Stimulated activated CD4-positive, alpha-beta T cell treated with anti-CD3 and anti-CD28 coated beads, Interleukin-15, amount 100 ng/mL, for 24 hours (primary cell): ENCODE measurements at regions not wholly inside any gene's neighbourhood (a gene's known extent, or its start where the extent isn't known, plus 50 kb on each side); places are given as distances from the start of the nearest gene placed in this dataset.
"Not testable (repeated sequence)": the region's sequence is repeated elsewhere in the genome, so short reads cannot be mapped to it uniquely, and the experiment has no call there.

Experiments used
- DNase-seq: peaks from one replicate; pipeline ENCODE4 v3.0.0-alpha.2; 2020

GRCh38 chr4:188767496-188767895 is 628.3 kb downstream of the TRIML1 start:
- no peak for DNase-seq

- DNase-seq, result no peak
These were observed 639.7 kb downstream of the TRIML1 start for GRCh38 chr4:188778905-188779304.

- no peak for DNase-seq
These were observed 640.3 kb downstream of the TRIML1 start for GRCh38 chr4:188779581-188779980.

- DNase-seq, result no peak
These were observed 640.8 kb downstream of the TRIML1 start for GRCh38 chr4:188780028-188780427.

GRCh38 chr4:188780686-188781085 is 641.4 kb downstream of the TRIML1 start:
- no peak for DNase-seq

GRCh38 chr4:188781655-188782054 is 642.4 kb downstream of the TRIML1 start:
- DNase-seq, result no peak

DNA sequence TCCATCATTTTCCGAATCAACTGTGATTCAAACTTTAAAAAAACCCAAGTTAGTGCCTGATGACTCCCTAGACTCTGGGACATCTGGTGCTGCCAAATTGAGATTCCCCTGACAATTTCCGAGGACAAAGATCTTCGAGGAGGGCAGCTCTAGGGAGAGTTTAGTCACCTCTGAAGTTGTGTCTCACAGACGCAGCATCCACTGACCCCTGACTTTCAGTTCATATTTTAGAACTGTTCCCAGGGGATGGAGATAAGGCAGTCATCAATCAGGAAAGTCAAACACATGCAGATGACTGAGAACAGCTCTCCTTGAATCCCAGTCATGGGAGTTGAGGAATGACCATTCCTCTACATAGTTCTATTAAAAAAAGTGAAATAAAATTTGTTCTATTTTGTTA is 643.9 kb downstream of the TRIML1 start:
- no peak for DNase-seq

DNA sequence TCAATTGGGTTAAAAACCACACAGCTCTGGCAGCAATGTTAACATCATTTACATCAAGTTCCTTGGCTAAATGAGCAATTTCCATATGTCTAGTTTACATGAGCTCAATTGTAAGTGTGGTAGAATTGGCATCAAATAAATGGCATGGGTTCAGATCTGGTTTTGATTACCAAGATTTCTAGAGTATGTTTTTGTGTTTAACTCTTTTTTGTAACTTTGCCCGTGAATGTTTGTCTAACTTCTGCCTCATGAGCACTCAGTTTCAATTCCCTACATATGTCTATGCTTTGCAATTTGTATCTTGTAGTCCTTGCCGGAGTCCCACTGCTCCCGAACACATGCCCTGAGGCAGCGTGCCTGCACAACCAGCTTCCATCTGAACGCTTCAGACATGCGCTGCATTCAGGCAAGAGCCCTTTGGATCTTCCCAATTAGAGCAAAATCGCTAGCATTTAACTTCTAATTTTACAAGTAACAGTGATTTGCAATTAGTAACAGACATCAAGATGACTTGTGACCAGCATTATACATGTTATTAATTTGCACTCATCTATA is 644.4 kb downstream of the TRIML1 start:
- DNase-seq, result no peak

DNA sequence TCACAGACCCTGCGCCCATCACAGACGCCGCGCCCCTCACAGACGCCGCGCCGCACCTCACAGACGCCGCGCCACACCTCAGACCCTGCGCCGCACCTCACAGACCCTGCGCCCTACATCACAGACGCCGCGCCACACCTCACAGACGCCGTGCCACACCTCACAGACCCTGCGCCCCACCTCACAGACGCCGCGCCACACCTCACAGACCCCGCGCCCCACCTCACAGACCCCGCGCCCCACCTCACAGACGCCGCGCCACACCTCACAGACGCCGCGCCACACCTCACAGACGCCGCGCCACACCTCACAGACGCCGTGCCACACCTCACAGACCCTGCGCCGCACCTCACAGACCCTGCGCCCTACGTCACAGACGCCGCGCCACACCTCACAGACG is 657.4 kb downstream of the TRIML1 start:
- not testable (repeated sequence) for DNase-seq

- DNase-seq, result not testable (repeated sequence)
These were observed 657.8 kb downstream of the TRIML1 start for GRCh38 chr4:188797011-188797410.

GRCh38 chr4:188804861-188805260 is 665.6 kb downstream of the TRIML1 start:
- no peak for DNase-seq

GRCh38 chr4:188811121-188811520 is 671.9 kb downstream of the TRIML1 start:
- no peak for DNase-seq

DNA sequence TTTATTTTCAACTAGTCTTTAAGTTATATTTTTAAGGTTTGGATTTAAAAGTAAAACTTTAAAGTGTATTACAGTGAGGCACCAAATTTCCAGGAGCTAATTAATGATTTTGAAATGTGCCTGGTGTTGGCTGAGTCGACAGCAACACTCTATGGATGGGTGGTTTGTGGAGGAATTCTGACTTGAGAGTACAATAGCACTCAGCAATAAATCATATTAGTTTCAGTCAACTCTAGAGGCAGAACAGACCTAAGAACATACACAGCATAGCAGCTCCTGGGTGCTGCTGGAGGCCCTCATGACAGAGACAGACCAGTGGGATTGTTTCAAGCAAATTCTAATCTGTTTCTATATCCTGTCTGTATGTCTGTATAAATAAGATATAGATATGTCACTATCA is 673.4 kb downstream of the TRIML1 start:
- DNase-seq, result no peak

DNA sequence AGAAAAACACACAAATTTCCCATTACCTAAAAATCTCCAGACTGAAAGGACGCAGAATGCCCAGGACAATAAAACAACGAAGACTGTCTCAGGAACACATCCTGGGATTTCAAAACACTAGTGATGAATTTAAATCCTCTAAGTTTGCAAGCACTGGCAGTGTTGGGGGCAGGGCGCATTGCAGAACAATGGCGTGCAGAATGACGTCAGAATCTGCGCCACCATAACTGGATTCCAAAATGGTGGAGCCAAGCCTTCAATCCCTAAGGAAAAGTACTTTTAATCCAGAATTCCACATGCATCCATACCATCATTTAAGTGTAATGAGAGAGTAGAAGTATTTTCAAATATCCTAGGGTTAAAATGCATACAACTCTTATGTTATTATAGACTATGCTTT is 679.1 kb downstream of the TRIML1 start:
- no peak for DNase-seq

DNA sequence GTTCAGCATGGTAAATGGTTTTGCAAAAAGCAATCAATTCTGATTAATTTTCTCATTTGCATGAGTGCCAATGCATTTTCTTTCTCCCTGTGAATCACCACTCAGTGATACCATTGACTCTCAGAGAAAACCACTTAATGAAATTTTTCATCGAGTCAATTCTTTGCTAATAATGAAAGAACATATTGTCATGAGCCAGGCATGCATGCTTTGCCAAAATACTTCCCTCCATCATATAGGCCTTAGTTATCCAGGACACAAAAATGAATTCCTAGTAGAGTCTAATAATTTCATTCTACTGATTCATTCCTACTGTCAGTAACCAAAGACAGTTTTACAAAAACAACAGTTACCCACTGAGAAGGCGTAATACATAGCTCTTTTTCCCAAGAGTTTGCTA is 680.0 kb downstream of the TRIML1 start:
- DNase-seq, result no peak

DNA sequence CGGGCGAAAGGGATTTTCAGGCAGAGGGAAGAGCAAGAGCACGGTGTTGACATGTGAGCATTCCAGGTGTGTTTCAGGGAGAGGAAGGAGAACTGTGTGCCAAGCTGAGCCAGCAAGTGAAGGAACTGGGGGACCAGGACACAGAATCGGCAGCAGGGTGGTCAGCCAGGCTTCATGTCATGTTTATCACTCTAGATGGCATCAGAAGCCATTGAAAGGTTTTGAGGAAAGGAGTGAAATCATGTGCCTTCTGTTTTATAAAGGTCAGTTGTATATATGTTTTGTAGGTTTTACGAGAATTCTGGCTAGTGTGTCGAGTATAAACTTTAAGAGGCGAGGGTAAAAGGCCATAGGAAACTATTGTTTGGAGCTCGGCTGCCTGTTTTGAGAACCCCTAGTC is 682.3 kb downstream of the TRIML1 start:
- DNase-seq, result no peak

- DNase-seq, result no peak
These were observed 683.5 kb downstream of the TRIML1 start for GRCh38 chr4:188822698-188823097.

DNA sequence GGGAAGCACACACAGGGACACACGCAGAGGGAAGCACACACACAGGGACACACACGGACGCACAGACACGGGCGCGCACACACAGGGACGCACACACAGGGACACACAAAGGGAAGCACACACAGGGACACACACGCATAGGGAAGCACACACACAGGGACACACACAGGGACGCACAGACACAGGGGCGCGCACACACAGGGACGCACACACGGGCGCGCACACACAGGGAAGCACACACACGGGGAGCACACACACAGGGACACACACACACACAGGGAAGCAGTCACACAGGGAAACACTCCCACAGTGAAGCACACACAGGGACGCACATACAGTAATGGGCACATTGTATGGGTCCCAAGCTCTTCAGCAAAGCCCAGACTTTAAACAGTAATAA is 685.3 kb downstream of the TRIML1 start:
- DNase-seq, result no peak

DNA sequence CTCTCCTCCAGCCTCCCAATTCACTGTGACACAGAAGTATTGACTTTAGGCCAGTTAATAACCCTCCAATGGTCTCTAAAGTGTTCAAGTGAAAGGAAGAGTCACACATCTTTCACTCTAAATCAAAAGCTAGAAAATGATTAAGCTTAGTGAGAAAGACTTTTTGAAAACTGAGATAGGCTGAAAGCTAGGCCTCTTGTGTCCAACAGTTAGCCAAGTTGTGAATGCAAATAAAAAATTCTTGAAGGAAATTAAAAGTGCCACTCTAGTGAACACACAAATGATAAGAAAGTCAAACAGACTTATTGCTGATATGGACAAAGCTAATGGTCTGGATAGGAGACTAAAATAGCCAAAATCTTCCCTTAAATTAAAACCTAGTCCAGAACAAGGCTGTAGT is 687.2 kb downstream of the TRIML1 start:
- no peak for DNase-seq

DNA sequence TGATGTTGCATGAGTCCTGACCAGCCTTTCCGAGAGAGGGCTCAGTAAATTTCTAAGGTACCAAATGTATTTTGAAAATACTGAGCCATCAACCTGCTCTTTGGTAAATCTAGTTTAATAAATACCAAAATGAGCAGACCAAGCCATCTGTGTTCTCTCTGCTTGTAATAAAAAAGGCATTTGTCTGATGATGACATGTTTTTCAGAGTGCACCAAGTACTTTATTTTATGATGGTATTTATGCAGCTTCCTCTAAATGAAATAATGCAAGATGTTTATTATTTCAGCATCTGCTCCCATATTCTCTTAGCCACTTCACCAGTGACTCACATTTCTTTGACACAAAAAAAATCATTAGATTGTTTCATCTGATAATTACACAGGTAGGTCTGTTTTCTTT is 700.5 kb downstream of the TRIML1 start:
- no peak for DNase-seq

- no peak for DNase-seq
These were observed 702.3 kb downstream of the TRIML1 start for GRCh38 chr4:188841523-188841922.

DNA sequence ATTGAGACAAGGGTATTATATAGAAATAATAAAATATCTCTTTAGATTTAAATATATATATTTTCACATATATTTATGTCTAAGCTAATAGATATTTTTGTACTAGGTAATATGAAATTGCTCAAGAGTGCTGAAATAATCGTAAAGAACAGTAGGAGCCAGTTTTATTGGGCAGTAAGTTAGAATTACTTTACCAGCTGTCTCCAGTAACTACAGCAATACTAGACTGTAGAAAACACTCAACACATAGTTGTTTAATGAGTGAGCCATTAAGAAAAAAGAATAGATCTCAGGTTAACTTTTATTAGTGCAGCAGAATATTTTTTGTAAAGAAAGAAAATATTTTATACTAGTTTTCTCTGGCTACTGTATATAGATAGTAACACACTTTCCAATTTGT is 715.2 kb downstream of the TRIML1 start:
- DNase-seq, result no peak

DNA sequence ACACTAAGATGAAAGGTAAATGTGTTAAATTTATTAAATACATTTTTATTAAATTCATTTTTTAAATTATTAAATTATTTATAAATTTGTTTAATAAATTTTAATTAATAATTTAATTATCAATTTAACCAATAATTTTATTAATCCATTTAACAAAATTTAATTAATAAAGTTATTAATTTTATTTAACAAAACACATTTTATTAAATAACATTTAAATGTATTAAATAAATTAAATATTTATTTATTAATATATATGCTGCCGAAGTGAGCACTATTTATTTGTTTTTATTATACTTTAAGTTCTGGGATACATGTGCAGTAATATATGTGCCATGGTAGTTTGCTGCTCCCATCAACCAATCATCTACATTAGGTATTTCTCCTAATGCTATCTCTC is 719.5 kb downstream of the TRIML1 start:
- no peak for DNase-seq

DNA sequence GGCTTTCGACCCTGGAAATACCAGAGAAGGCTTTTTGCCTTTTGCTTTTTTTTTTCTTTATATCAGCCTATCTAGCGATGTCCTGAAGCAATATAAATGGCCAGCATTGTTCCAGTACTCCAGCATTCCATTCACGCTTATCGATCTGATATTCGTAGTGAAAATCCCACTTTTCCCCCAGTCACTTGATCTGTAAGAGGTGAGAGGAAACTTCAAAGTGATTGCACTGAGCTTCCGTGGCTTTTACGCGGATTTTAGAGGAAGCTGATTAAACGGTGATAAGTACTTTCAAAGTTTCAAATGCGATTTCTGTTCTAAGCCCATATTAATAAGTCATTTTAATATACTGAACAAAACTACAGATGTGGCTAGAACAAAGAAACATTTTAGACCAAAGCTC is 725.5 kb downstream of the TRIML1 start:
- no peak for DNase-seq

GRCh38 chr4:188867796-188868195 is 728.6 kb downstream of the TRIML1 start:
- DNase-seq, result no peak

DNA sequence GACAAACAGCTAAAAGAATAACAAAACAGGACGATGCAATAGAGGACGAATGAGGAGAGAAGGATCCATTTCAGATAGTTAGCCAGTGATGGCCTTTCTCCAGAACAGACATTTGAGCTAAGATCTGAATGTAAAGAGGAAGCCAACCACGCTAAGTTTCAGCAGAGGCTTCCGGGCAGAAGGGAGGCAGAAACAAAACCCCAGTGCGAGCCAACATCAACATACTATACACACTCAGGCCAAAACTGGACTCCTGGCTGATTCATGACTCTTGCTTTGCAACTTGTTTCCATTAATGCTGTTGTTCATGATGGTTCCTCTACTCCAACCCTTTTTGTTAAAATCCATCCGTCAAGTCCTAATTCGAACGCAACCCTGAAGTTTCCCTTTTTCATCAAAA is 730.3 kb downstream of the TRIML1 start:
- DNase-seq, result no peak
